Gastroesophageal sphincter (tissue), 4 donors: ENCODE measurements at regions not wholly inside any gene's neighbourhood (a gene's known extent, or its start where the extent isn't known, plus 50 kb on each side); places are given as distances from the start of the nearest gene placed in this dataset.

ENCODE experiments used
- ATAC-seq: fragments of 150-250 bp; one replicate; pipeline ENCODE4 v1.9.1; 2016; ENCODE audit warnings: mild to moderate bottlenecking, moderate library complexity
- H3K27ac ChIP-seq, 4 donors: fragments of 200-600 bp; sonication (generic) in 3 of 4; 1 replicate in 3 of 4; 2 replicates in 1 of 4; pipeline ENCODE4 v1.5.1; 2016 to 2019
- H3K27me3 ChIP-seq: fragments of 200-600 bp; sonication (generic); one replicate; pipeline ENCODE4 v1.5.1; 2019
- H3K36me3 ChIP-seq, 2 donors: fragments of 200-600 bp; sonication (generic); one replicate each; pipeline ENCODE4 v1.5.1; 2019; ENCODE audit warnings: control low read depth in 1 of 2
- H3K4me1 ChIP-seq, 3 donors: fragments of 200-600 bp; sonication (generic); 1 replicate in 2 of 3; 2 replicates in 1 of 3; pipeline ENCODE4 v1.5.1; 2016 to 2019; ENCODE audit warnings: control low read depth in 2 of 3
- H3K4me3 ChIP-seq, 2 donors: fragments of 200-600 bp; sonication (generic); one replicate each; pipeline ENCODE4 v1.5.1; 2019; ENCODE audit warnings: mild to moderate bottlenecking in 1 of 2, moderate library complexity in 1 of 2
- H3K9me3 ChIP-seq, 3 donors: fragments of 200-600 bp; sonication (generic); one replicate each; pipeline ENCODE4 v1.5.1; 2017 to 2019; ENCODE audit warnings: control low read depth in 2 of 3
- EP300 ChIP-seq: sonication (generic); formaldehyde crosslinking; IDR thresholded peaks from one replicate; pipeline ENCODE4 v1.6.1; 2017; ENCODE audit warnings: antibody characterized with exemption, mild to moderate bottlenecking
- POLR2A ChIP-seq, 2 donors: fragments of 450-650 bp; IDR thresholded peaks; one replicate each; pipeline ENCODE4 v1.6.1; 2017; ENCODE audit warnings: antibody characterized with exemption in 2 of 2, mild to moderate bottlenecking in 2 of 2, moderate library complexity in 1 of 2
- POLR2AphosphoS5 ChIP-seq: sonication (generic); formaldehyde crosslinking; IDR thresholded peaks from one replicate; pipeline ENCODE4 v1.6.1; 2017; ENCODE audit warnings: antibody characterized with exemption
- WGBS, 2 donors: methylation state at CpG; one replicate each; pipeline ENCODE4 v1.1.5; 2018; ENCODE audit warnings: low coverage in 1 of 2; 5-methylcytosine and 5-hydroxymethylcytosine counted together
- TF ChIP-seq, protein P1 (sequence below), 4 experiments: fragments of 200-600 bp in 2 of 4; fragments of 450-650 bp in 2 of 4; sonication (generic) in 1 of 4; IDR thresholded peaks; one replicate each; pipeline ENCODE4 v1.5.1; 2017 to 2019; ENCODE audit warnings: antibody characterized with exemption in 4 of 4, mild to moderate bottlenecking in 2 of 4, moderate library complexity in 2 of 4

DNA sequence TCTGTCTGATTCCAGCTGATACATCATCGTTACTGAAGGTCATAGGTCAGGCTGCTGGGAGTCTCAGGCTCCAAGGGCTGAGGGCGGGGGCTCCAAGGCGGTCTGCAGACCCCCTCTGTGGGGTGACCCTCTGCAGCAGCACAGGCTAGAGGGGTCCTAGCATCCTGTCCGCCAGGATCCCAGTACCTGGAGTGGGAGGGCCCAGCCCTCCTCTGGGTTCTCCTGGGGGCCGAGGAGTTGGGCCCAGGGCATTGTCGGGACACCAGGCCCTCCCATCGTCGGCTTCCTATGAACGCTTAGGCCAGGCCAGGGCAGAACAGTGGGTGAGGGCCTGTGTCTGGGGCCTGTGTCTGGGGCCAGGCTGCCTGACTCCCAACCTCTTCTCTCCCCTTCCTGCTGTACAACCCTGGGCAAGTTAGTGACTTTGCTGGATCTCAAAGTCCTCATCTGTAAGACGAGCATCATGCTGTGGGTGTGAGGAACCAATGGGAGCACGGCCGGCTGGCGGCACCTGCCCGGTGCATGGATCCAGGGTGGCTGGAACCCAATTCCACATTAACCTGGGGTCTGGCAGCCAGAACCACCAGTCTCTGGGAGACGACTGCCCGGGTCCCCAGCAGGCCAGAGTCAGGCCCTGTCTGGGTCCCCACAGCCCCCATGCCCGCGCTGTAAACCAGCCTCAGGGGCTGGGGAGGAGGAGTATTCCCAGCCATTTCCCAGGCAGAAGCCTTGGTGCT lies 56.2 kb upstream of the COL18A1 start:
- no peak for ATAC-seq
- WGBS, 2 donors: 75 to 83% methylated on average over 1 to 3 of the region's 18 CpGs
- Histone ChIP-seq H3K27ac (peak overlapping the region in 3 of 4 donors; percentile 67 to 78 (median 77)), H3K4me3 (no peak overlapping the region), H3K4me1 (peaks cover 0 to 65% (median 11%) of the 10 kb centered on the region in 3 donors), H3K36me3 (no peaks in the 10 kb centered on the region), H3K9me3 (no peaks in the 10 kb centered on the region), H3K27me3 (no peaks in the 10 kb centered on the region)
- TF ChIP-seq POLR2AphosphoS5 (no peak), EP300 (no peak), POLR2A (IDR thresholded peaks at IDR 0.05) (no peak)
- TF ChIP-seq, protein P1, sequence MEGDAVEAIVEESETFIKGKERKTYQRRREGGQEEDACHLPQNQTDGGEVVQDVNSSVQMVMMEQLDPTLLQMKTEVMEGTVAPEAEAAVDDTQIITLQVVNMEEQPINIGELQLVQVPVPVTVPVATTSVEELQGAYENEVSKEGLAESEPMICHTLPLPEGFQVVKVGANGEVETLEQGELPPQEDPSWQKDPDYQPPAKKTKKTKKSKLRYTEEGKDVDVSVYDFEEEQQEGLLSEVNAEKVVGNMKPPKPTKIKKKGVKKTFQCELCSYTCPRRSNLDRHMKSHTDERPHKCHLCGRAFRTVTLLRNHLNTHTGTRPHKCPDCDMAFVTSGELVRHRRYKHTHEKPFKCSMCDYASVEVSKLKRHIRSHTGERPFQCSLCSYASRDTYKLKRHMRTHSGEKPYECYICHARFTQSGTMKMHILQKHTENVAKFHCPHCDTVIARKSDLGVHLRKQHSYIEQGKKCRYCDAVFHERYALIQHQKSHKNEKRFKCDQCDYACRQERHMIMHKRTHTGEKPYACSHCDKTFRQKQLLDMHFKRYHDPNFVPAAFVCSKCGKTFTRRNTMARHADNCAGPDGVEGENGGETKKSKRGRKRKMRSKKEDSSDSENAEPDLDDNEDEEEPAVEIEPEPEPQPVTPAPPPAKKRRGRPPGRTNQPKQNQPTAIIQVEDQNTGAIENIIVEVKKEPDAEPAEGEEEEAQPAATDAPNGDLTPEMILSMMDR (IDR thresholded peaks at IDR 0.05): no peak

DNA sequence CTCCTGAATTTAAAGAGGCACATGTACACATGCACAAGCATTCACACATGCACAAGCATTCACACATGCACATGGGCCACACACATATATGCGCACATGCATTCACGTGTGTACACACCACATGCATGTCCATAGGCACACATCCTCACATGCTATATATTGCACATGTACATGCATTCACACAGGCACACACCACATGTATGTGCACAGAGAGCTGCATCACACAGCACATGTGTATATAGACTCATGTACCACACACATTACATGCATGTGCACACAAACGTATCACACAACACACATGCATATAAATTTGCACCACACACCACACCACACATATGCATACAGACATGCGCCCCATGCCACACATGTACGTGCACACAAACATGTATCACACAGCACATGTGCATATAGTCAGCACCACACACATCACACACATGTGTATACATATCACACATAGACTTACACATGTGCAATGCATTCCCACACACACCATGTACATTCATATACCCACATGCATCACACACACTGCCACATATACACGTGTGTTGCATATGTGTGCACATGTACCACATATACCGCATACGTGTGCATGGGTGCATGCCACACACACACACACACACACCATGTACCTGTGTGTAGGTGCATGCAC lies 54.6 kb upstream of the COL18A1 start:
- TF ChIP-seq, protein P1 (IDR thresholded peaks at IDR 0.05): no peak
- TF ChIP-seq EP300 (no peak), POLR2AphosphoS5 (no peak), POLR2A (IDR thresholded peaks at IDR 0.05) (no peak)
- Histone ChIP-seq H3K27me3 (no peaks in the 10 kb centered on the region), H3K9me3 (no peaks in the 10 kb centered on the region), H3K4me1 (peaks cover 0 to 65% (median 11%) of the 10 kb centered on the region in 3 donors), H3K36me3 (no peaks in the 10 kb centered on the region), H3K27ac (peak overlapping the region in 3 of 4 donors; percentile 67 to 78 (median 77)), H3K4me3 (no peak overlapping the region)
- 61 to 75% methylated on average over 4 to 8 of the region's 8 CpGs for WGBS, 2 donors
- ATAC-seq: no peak

DNA sequence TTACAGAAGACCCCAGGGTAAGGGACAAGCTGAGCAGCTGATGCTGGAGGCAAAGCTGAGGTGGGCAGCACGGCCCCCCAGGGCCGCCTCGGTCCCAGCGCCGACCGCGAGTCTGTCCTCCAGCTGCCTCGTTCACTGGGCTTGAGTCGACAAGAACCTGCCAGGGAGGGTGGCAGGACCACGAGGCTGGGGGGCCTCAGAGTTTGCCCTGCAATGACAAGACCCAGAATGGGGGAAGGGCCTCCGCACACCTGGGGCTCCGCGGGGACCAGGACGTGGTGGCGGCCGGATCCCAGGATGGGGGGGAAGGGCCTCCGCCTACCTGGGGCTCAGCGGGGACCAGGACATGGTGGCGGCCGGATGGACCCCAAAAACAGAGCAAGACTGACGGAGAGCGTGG lies 53.9 kb upstream of the COL18A1 start:
- ATAC-seq: no peak
- Histone ChIP-seq H3K27ac (peak overlapping the region in 1 of 4 donors; percentile 77), H3K4me1 (peaks cover 0 to 68% (median 11%) of the 10 kb centered on the region in 3 donors), H3K36me3 (no peaks in the 10 kb centered on the region), H3K9me3 (no peaks in the 10 kb centered on the region), H3K4me3 (no peak overlapping the region), H3K27me3 (no peaks in the 10 kb centered on the region)
- 87 to 93% methylated on average over 3 to 8 of the region's 22 CpGs for WGBS, 2 donors
- TF ChIP-seq EP300: no peak
- TF ChIP-seq POLR2A (IDR thresholded peaks at IDR 0.05): no peak
- no peak for TF ChIP-seq POLR2AphosphoS5
- TF ChIP-seq, protein P1 (IDR thresholded peaks at IDR 0.05): no peak

DNA sequence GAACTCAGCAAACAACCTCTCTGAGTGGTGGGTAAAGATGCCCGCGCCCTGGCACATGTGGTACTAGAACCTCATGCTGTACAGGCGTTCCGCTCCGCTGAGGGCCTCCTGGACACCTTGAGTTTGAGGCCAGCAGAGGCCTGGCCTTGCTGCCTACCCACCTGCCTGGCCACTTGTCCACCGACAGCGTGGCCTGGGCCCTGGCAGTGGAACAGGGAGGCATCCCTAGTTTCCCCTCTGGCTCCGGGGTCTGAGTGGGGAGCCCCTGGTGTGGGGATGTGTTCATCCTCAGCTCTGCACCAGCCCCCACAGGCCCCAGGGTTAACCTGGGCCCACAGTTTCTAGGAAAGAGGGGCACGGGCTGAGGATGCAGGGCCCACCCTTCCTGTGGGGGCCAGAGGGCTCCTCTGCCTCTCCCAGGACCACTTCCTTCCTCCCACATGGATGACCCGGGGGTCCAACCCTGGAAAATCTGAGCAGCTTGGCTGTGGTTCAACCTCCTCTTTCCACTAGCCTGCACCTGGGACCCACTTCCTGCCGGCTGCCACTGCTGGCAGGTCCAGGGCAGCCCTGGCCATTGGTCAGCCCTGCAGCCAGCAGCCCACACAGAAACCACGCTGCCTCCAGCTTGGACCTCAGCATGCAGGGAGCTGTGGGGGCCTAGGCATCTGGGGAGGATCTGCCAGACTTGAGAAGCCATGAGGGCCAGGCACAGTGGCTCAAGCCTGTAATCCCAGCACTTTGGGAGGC lies 53.3 kb upstream of the COL18A1 start:
- 90 to 95% methylated on average over 4 of the region's 12 CpGs for WGBS, 2 donors
- ATAC-seq: no peak
- Histone ChIP-seq H3K36me3 (no peaks in the 10 kb centered on the region), H3K27me3 (no peaks in the 10 kb centered on the region), H3K4me1 (peaks cover 0 to 72% (median 14%) of the 10 kb centered on the region in 3 donors), H3K27ac (peak overlapping the region in 1 of 4 donors; percentile 77), H3K9me3 (no peaks in the 10 kb centered on the region), H3K4me3 (no peak overlapping the region)
- TF ChIP-seq POLR2AphosphoS5: no peak
- TF ChIP-seq POLR2A (IDR thresholded peaks at IDR 0.05): no peak
- TF ChIP-seq, protein P1 (IDR thresholded peaks at IDR 0.05): no peak
- no peak for TF ChIP-seq EP300
